ENCODE measurements at regions not wholly inside any gene's neighbourhood (a gene's known extent, or its start where the extent isn't known, plus 50 kb on each side); places are given as distances from the start of the nearest gene placed in this dataset.

- TF ChIP-seq CTCF (IDR thresholded peaks at IDR 0.05; ENCODE audit: poor library complexity) = no peak
- TF ChIP-seq EZH2 (IDR thresholded peaks at IDR 0.05; ENCODE audit: borderline replicate concordance) = no peak
- no peak for TF ChIP-seq EZH2phosphoT487 (IDR thresholded peaks at IDR 0.05; ENCODE audit: low read depth, severe bottlenecking, unreplicated experiment)
These were observed 440.4 kb downstream of the HINT1 start for GRCh38 chr5:130724658-130725057.

Measured in hepatocyte (in vitro differentiated cells).